Caco-2 (cell line): ENCODE measurements at regions not wholly inside any gene's neighbourhood (a gene's known extent, or its start where the extent isn't known, plus 50 kb on each side); places are given as distances from the start of the nearest gene placed in this dataset.

Source experiments
- BruUV-seq: library from RNA; stranded (reverse); fragments of 400-500 nt; replicated peaks from 2 replicates; lab custom pipeline; 2021; lab: Mats Ljungman, UMichigan
- CTCF ChIA-PET: fragments of 300-600 bp; sonication (Branson Sonifier 250); formaldehyde crosslinking; loops from one replicate; lab custom pipeline; 2022; ENCODE audit warnings: antibody characterized with exemption; lab: Charles Lee
- POLR2A ChIA-PET: fragments of 300-600 bp; sonication (Branson Sonifier 250); formaldehyde crosslinking; loops from one replicate; lab custom pipeline; 2022; ENCODE audit warnings: antibody characterized with exemption; lab: Charles Lee
- DNase-seq, 2 experiments: peaks; one replicate each; pipeline versions ENCODE4 v3.0.0 to v3.0.0-alpha.2; 2020 to 2022
- H3K27me3 ChIP-seq: replicated peaks from 2 replicates; pipeline ENCODE4 v1.6.0; 2011; ENCODE audit warnings: low read length; ENCODE audit not compliant: control insufficient read depth, insufficient read depth
- H3K36me3 ChIP-seq: 2 replicates; pipeline ENCODE4 v1.5.1; 2011; ENCODE audit warnings: low read length; ENCODE audit not compliant: control insufficient read depth, insufficient read depth
- H3K4me1 ChIP-seq: fragments of 250-450 bp; sonication (Bioruptor Pico); 2 replicates; pipeline ENCODE4 v1.5.1; 2020; ENCODE audit warnings: mild to moderate bottlenecking
- H3K4me3 ChIP-seq: 2 replicates; pipeline ENCODE4 v1.5.1; 2011; ENCODE audit warnings: low read depth, mild to moderate bottlenecking, control low read depth, low read length
- H3K9me3 ChIP-seq: fragments of 250-450 bp; sonication (Bioruptor Pico); 2 replicates; pipeline ENCODE4 v1.5.1; 2020; ENCODE audit warnings: mild to moderate bottlenecking, moderate library complexity
- H3K27ac Mint-ChIP-seq: one replicate; pipeline ENCODE4 v1.8.0; 2022; ENCODE audit warnings: mixed read lengths; ENCODE audit not compliant: unreplicated experiment
- H3K27me3 Mint-ChIP-seq: one replicate; pipeline ENCODE4 v1.8.0; 2022; ENCODE audit warnings: mixed read lengths; ENCODE audit not compliant: insufficient read depth, unreplicated experiment
- H3K36me3 Mint-ChIP-seq: one replicate; pipeline ENCODE4 v1.8.0; 2022; ENCODE audit warnings: mild to moderate bottlenecking, mixed read lengths; ENCODE audit not compliant: insufficient read depth, unreplicated experiment
- H3K4me1 Mint-ChIP-seq: one replicate; pipeline ENCODE4 v1.8.0; 2022; ENCODE audit warnings: low read depth, mixed read lengths; ENCODE audit not compliant: unreplicated experiment
- H3K4me3 Mint-ChIP-seq: one replicate; pipeline ENCODE4 v1.8.0; 2022; ENCODE audit warnings: mild to moderate bottlenecking, moderate library complexity, mixed read lengths; ENCODE audit not compliant: unreplicated experiment
- H3K9me3 Mint-ChIP-seq: one replicate; pipeline ENCODE4 v1.8.0; 2022; ENCODE audit warnings: mixed read lengths; ENCODE audit not compliant: unreplicated experiment
- CTCF ChIP-seq, 2 experiments: fragments of 200-600 bp in 1 of 2; IDR thresholded peaks; 1 replicate in 1 of 2; 2 replicates in 1 of 2; pipeline versions ENCODE4 v1.5.1 to v1.8.0; 2011 to 2022; ENCODE audit warnings: antibody characterized with exemption in 1 of 2, control low read depth in 1 of 2, inconsistent platforms in 1 of 2, low read depth in 1 of 2, low read length in 1 of 2, mild to moderate bottlenecking in 1 of 2, moderate library complexity in 1 of 2; ENCODE audit not compliant: insufficient read depth in 1 of 2, severe bottlenecking in 1 of 2, unreplicated experiment in 1 of 2
- intact Hi-C: fragments of 100-400 bp; cut with micrococcal nuclease; formaldehyde crosslinking; loops from one replicate; pipeline ENCODE4 v1.10.0; 2022; ENCODE audit not compliant: unreplicated experiment

DNA sequence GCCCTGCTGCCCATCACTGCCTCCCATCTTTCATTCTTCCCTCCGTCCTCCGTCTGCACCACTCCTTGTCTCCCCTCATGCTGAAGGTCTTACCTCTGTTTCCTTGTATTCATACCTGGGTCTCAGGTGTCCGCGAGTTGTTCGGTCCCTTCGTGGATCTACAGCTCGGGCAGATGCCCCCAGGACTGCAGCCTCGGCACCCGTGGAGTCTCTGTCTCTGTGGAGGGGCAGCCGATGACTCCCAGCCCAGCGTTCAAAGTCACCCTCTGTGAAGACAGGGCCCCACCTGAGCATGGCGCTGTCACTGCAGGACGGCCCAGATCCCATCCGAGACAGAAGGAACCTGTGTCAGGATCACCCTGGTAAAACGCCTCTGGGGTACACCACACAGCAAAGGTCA, 480.0 kb upstream of the SALL3 start:
- CTCF ChIA-PET = no interaction called here

GRCh38 chr18:78501251-78501650, 478.4 kb upstream of the SALL3 start:
- BruUV-seq = no TSS peak

More for the DNA sequence above, 480.0 kb upstream of the SALL3 start:
- H3K4me1 ChIP-seq = no peaks in the 10 kb centered on the region
- H3K9me3 Mint-ChIP-seq = no peaks in the 10 kb centered on the region
- H3K27me3 ChIP-seq = no peaks in the 10 kb centered on the region
- H3K36me3 ChIP-seq = no peaks in the 10 kb centered on the region
- H3K4me3 ChIP-seq = no peak overlapping the region
- no peaks in the 10 kb centered on the region for H3K9me3 ChIP-seq
- no peaks in the 10 kb centered on the region for H3K27me3 Mint-ChIP-seq
- TF ChIP-seq CTCF (IDR thresholded peaks at IDR 0.05; ENCODE audit: insufficient read depth in 1 of 2, low read depth in 1 of 2, low read length in 1 of 2, severe bottlenecking in 1 of 2, unreplicated experiment in 1 of 2) = no peak
- POLR2A ChIA-PET = no interaction called here
- H3K4me3 Mint-ChIP-seq = no peak overlapping the region
- DNase-seq = no peak
- intact Hi-C loops = no loop called here
- peaks cover under 1% of the 10 kb centered on the region for H3K36me3 Mint-ChIP-seq
- no peaks in the 10 kb centered on the region for H3K4me1 Mint-ChIP-seq
- BruUV-seq = no TSS peak
- H3K27ac Mint-ChIP-seq = no peak overlapping the region

GRCh38 chr18:78503129-78503528, 476.5 kb upstream of the SALL3 start:
- H3K36me3 ChIP-seq = no peaks in the 10 kb centered on the region
- no peak for TF ChIP-seq CTCF (IDR thresholded peaks at IDR 0.05; ENCODE audit: insufficient read depth in 1 of 2, low read depth in 1 of 2, low read length in 1 of 2, severe bottlenecking in 1 of 2, unreplicated experiment in 1 of 2)
- BruUV-seq = no TSS peak
- H3K27me3 ChIP-seq = no peaks in the 10 kb centered on the region
- no peaks in the 10 kb centered on the region for H3K27me3 Mint-ChIP-seq
- intact Hi-C loops = no loop called here
- no peak for DNase-seq
- CTCF ChIA-PET = no interaction called here
- no peaks in the 10 kb centered on the region for H3K4me1 ChIP-seq
- H3K9me3 Mint-ChIP-seq = no peaks in the 10 kb centered on the region
- no peaks in the 10 kb centered on the region for H3K36me3 Mint-ChIP-seq
- H3K27ac Mint-ChIP-seq = no peak overlapping the region
- H3K4me3 ChIP-seq = no peak overlapping the region
- no peak overlapping the region for H3K4me3 Mint-ChIP-seq
- H3K4me1 Mint-ChIP-seq = no peaks in the 10 kb centered on the region
- POLR2A ChIA-PET = no interaction called here
- H3K9me3 ChIP-seq = no peaks in the 10 kb centered on the region

More at GRCh38 chr18:78501251-78501650, 478.4 kb upstream of the SALL3 start:
- Histone ChIP-seq H3K4me3 (no peak overlapping the region), H3K36me3 (no peaks in the 10 kb centered on the region), H3K4me1 (no peaks in the 10 kb centered on the region), H3K27me3 (no peaks in the 10 kb centered on the region), H3K9me3 (no peaks in the 10 kb centered on the region)
- H3K36me3 Mint-ChIP-seq = no peaks in the 10 kb centered on the region
- TF ChIP-seq CTCF (IDR thresholded peaks at IDR 0.05; ENCODE audit: insufficient read depth in 1 of 2, low read depth in 1 of 2, low read length in 1 of 2, severe bottlenecking in 1 of 2, unreplicated experiment in 1 of 2) = no peak
- ChIA-PET CTCF (no interaction called here), POLR2A (no interaction called here)
- DNase-seq = no peak
- no peaks in the 10 kb centered on the region for H3K27me3 Mint-ChIP-seq
- H3K27ac Mint-ChIP-seq = no peak overlapping the region
- no peaks in the 10 kb centered on the region for H3K9me3 Mint-ChIP-seq
- H3K4me1 Mint-ChIP-seq = no peaks in the 10 kb centered on the region
- no peak overlapping the region for H3K4me3 Mint-ChIP-seq
- intact Hi-C loops = no loop called here
